T47D (cell line): ENCODE measurements at regions not wholly inside any gene's neighbourhood (a gene's known extent, or its start where the extent isn't known, plus 50 kb on each side); places are given as distances from the start of the nearest gene placed in this dataset.

Experiments
- DNase-seq, 2 experiments: peaks; one replicate each; pipeline versions ENCODE4 v3.0.0 to v3.0.0-alpha.2; 2011 to 2012; ENCODE audit warnings: low read depth in 1 of 2, low spot score in 1 of 2
- JUND ChIP-seq: IDR thresholded peaks from 2 replicates; pipeline ENCODE4 v1.6.1; 2012; ENCODE audit warnings: low read depth
- in situ Hi-C: cut with HindIII; loops from 2 replicates; pipeline ENCODE4 v1.10.0; 2016; ENCODE audit warnings: low sequenced_read_pairs, low pct_unique_long_range_greater_than_20kb

- DNase-seq = peak in 1 of 2 experiments; percentile 24
- TF ChIP-seq JUND = no peak
- in situ Hi-C loops = no loop called here
Observed at GRCh38 chr2:190121971-190122370, 59.4 kb upstream of the MSTN start.

- no peak for TF ChIP-seq JUND
- in situ Hi-C loops = no loop called here
- DNase-seq = no peak
Observed at GRCh38 chr2:190121305-190121704, 58.8 kb upstream of the MSTN start.

GRCh38 chr2:190119923-190120590 is 57.5 kb upstream of the MSTN start:
- in situ Hi-C loops = no loop called here
- no peak for DNase-seq
- no peak for TF ChIP-seq JUND

GRCh38 chr2:190119257-190119656 is 56.7 kb upstream of the MSTN start:
- DNase-seq = no peak
- TF ChIP-seq JUND = no peak
- in situ Hi-C loops = no loop called here

GRCh38 chr2:190117305-190117704 is 54.8 kb upstream of the MSTN start:
- no peak for TF ChIP-seq JUND
- in situ Hi-C loops = no loop called here
- no peak for DNase-seq

GRCh38 chr2:190113000-190113399 is 50.5 kb upstream of the MSTN start:
- no peak for DNase-seq
- in situ Hi-C loops = no loop called here
- no peak for TF ChIP-seq JUND
